ENCODE measurements at regions not wholly inside any gene's neighbourhood (a gene's known extent, or its start where the extent isn't known, plus 50 kb on each side); places are given as distances from the start of the nearest gene placed in this dataset.
A peak's percentile ranks its signal among the peaks of the same experiment; 100 is the strongest.

- H4K20me1 ChIP-seq (ENCODE audit: insufficient read depth, low read length) = no peaks in the 10 kb centered on the region
- no peak overlapping the region for H3K27ac ChIP-seq (ENCODE audit: insufficient read depth, low read length)
- H2BK20ac ChIP-seq (ENCODE audit: low read depth, low read length) = no peak overlapping the region
- in situ Hi-C loops (cut with MboI; ENCODE audit: low sequenced_read_pairs) = no loop called here
- peaks cover 4% of the 10 kb centered on the region; the same call in 1 of the 2 replicates for H3K4me1 ChIP-seq (ENCODE audit: control insufficient read depth, insufficient read depth, low read length)
- H4K5ac ChIP-seq (ENCODE audit: low read depth, low read length) = no peak overlapping the region
- H3K23ac ChIP-seq (ENCODE audit: low read depth, low read length) = no peak overlapping the region
- no peak overlapping the region for H4K8ac ChIP-seq (ENCODE audit: low read depth in 2 of 2, low read length in 2 of 2)
- H3K27me3 ChIP-seq (ENCODE audit: control insufficient read depth, insufficient read depth, low read length) = no peaks in the 10 kb centered on the region; the same call in 1 of the 2 replicates
- no peaks in the 10 kb centered on the region for H3K36me3 ChIP-seq (ENCODE audit: control insufficient read depth, insufficient read depth, low read length)
- H2BK5ac ChIP-seq (ENCODE audit: low read depth, low read length, poor library complexity, severe bottlenecking) = no peak overlapping the region
- no peak overlapping the region for H3K4me3 ChIP-seq (ENCODE audit: insufficient read depth, low read depth, low read length)
- H2BK15ac ChIP-seq (ENCODE audit: low read depth, low read length) = no peak overlapping the region
- H2AK5ac ChIP-seq (ENCODE audit: low read depth, low read length) = no peak overlapping the region
- no peaks in the 10 kb centered on the region for H3K9me3 ChIP-seq (ENCODE audit: control insufficient read depth, insufficient read depth, low read length)
- ATAC-seq (ENCODE audit: low read depth) (peak; percentile 19; the same call in 1 of the 2 replicates), DNase-seq (no peak)
- dilution Hi-C loops (cut with HindIII; ENCODE audit: low sequenced_read_pairs, unreplicated experiment) = no loop called here
- no peak overlapping the region for H3K9ac ChIP-seq (ENCODE audit: low read depth, low read length)
- no peak overlapping the region for H4K91ac ChIP-seq (ENCODE audit: insufficient read depth, low read depth, low read length)
- ChIA-PET CTCF (interaction anchor here (1.0 kb wide), 2 partner anchors 17 to 255 kb away, joined by 3 to 4 read pairs; no protein-coding TSS in a partner anchor), POLR2A (ENCODE audit: unreplicated experiment) (no interaction called here)
- no TSS peak for BruUV-seq (replicated peaks)
- H3K56ac ChIP-seq (ENCODE audit: extremely low read depth, insufficient read depth, low read length) = no peak overlapping the region
- intact Hi-C loops (cut with micrococcal nuclease) = no loop called here
- H2AFZ ChIP-seq (replicated peaks; ENCODE audit: low read length, poor library complexity) = no peak overlapping the region
- 60% methylated on average over 1 of the region's 7 CpGs; no CpG with 5 or more reads in 1 of the 2 experiments for WGBS, 2 experiments (ENCODE audit: extremely low coverage in 2 of 2, insufficient read length in 1 of 2)
- H3K4me2 ChIP-seq (ENCODE audit: low read depth, low read length) = no peak overlapping the region
- no peaks in the 10 kb centered on the region for H3K79me1 ChIP-seq (ENCODE audit: low read depth in 1 of 2, low read length in 2 of 2)
- no peak overlapping the region for H3K14ac ChIP-seq (replicated peaks; ENCODE audit: low read depth, low read length)
- no peak for TF ChIP-seq NFE2L2 (IDR thresholded peaks at IDR 0.05; ENCODE audit: low read depth, low read length)
- TF ChIP-seq USF2 (IDR thresholded peaks at IDR 0.05; ENCODE audit: low read depth, low read length) = no peak
- no peak for TF ChIP-seq BHLHE40 (IDR thresholded peaks at IDR 0.05; ENCODE audit: low read depth, low read length)
- TF ChIP-seq SMC3 (IDR thresholded peaks at IDR 0.05; ENCODE audit: low read depth, low read length) = no peak
- TF ChIP-seq ELK1 (IDR thresholded peaks at IDR 0.05; ENCODE audit: borderline replicate concordance, low read depth, low read length) = no peak
- no peak for TF ChIP-seq MAZ (IDR thresholded peaks at IDR 0.05; ENCODE audit: borderline replicate concordance, low read depth, low read length)
- no peak overlapping the region for H2AK9ac ChIP-seq (replicated peaks; ENCODE audit: low read depth, low read length, poor library complexity)
- no peak overlapping the region for H3K18ac ChIP-seq (ENCODE audit: low read depth, low read length)
- no peak overlapping the region for H2BK120ac ChIP-seq (ENCODE audit: low read depth, low read length)
- no peak overlapping the region for H3K4ac ChIP-seq (ENCODE audit: low read depth, low read length)
- H3K9me1 ChIP-seq (ENCODE audit: insufficient read depth, low read length) = no peaks in the 10 kb centered on the region; the same call in 1 of the 2 replicates
Measured at GRCh38 chr9:95753762-95754465, 121.6 kb upstream of the ERCC6L2 start.
